Gastrocnemius medialis (tissue), 4 donors: ENCODE measurements at regions not wholly inside any gene's neighbourhood (a gene's known extent, or its start where the extent isn't known, plus 50 kb on each side); places are given as distances from the start of the nearest gene placed in this dataset.

Experiments
- ATAC-seq, 2 donors: fragments of 150-250 bp; one replicate each; pipeline ENCODE4 v1.9.1; 2016
- DNase-seq, 2 donors: peaks; one replicate each; pipeline ENCODE4 v3.0.0-alpha.2; 2019
- H3K27ac ChIP-seq, 4 donors: fragments of 200-600 bp; sonication (generic); 1 replicate in 1 of 4; 2 replicates in 3 of 4; pipeline ENCODE4 v1.5.1; 2016 to 2018; ENCODE audit warnings: mild to moderate bottlenecking in 2 of 4, moderate library complexity in 1 of 4
- H3K27me3 ChIP-seq, 3 donors: fragments of 200-600 bp; sonication (generic) in 2 of 3; 1 replicate in 1 of 3; 2 replicates in 2 of 3; pipeline versions ENCODE4 v1.5.1 to v1.6.0; 2016 to 2019; ENCODE audit warnings: mild to moderate bottlenecking in 1 of 3, moderate library complexity in 1 of 3
- H3K36me3 ChIP-seq, 2 donors: fragments of 200-600 bp; sonication (generic) in 1 of 2; one replicate each; pipeline ENCODE4 v1.5.1; 2017 to 2018
- H3K4me1 ChIP-seq, 2 donors: fragments of 200-600 bp; sonication (generic) in 1 of 2; one replicate each; pipeline ENCODE4 v1.5.1; 2016 to 2017; ENCODE audit warnings: mild to moderate bottlenecking in 2 of 2
- H3K4me3 ChIP-seq, 4 donors: fragments of 200-600 bp; sonication (generic) in 3 of 4; 1 replicate in 1 of 4; 2 replicates in 3 of 4; pipeline ENCODE4 v1.5.1; 2016 to 2019; ENCODE audit warnings: mild to moderate bottlenecking in 2 of 4
- H3K9me3 ChIP-seq, 3 donors: fragments of 200-600 bp; sonication (generic) in 2 of 3; 1 replicate in 1 of 3; 2 replicates in 2 of 3; pipeline ENCODE4 v1.5.1; 2016 to 2019
- CTCF ChIP-seq, 5 experiments: fragments of 450-650 bp in 3 of 5; fragments of 200-600 bp in 2 of 5; sonication (generic) in 2 of 5; IDR thresholded peaks in 4 of 5; conservative IDR thresholded peaks in 1 of 5; 1 replicate in 4 of 5; 2 replicates in 1 of 5; pipeline ENCODE4 v1.5.1; 2016 to 2019; ENCODE audit warnings: antibody characterized with exemption in 5 of 5, mild to moderate bottlenecking in 3 of 5, moderate library complexity in 3 of 5
- POLR2A ChIP-seq, 2 donors: fragments of 450-650 bp; IDR thresholded peaks; one replicate each; pipeline ENCODE4 v1.6.1; 2017; ENCODE audit warnings: antibody characterized with exemption in 2 of 2, mild to moderate bottlenecking in 2 of 2, moderate library complexity in 2 of 2
- in situ Hi-C, 4 donors: fragments of 200-750 bp; cut with MboI; loops; one replicate each; pipeline versions ENCODE4 v1.15.0 to v1.8.0; 2017; ENCODE audit warnings: low sequenced_read_pairs in 4 of 4
- intact Hi-C: fragments of 100-400 bp; cut with DNase I; formaldehyde crosslinking; loops from one replicate; pipeline ENCODE4 v1.15.1; 2023; ENCODE audit warnings: low total_unique reads

- DNase-seq (no peak), ATAC-seq (no peak)
- in situ Hi-C loops (no loop called here), intact Hi-C loops (no loop called here)
- TF ChIP-seq POLR2A (IDR thresholded peaks at IDR 0.05) = no peak
- TF ChIP-seq CTCF (IDR thresholded peaks at IDR 0.05 in 4 of 5, conservative IDR thresholded peaks at IDR 0.05 in 1 of 5) = no peak
- H3K4me3 ChIP-seq = no peak overlapping the region
- H3K27ac ChIP-seq = no peak overlapping the region
- H3K36me3 ChIP-seq = no peaks in the 10 kb centered on the region
- no peaks in the 10 kb centered on the region for H3K27me3 ChIP-seq
- H3K4me1 ChIP-seq = no peaks in the 10 kb centered on the region
- no peaks in the 10 kb centered on the region for H3K9me3 ChIP-seq
Measured at GRCh38 chr6:119980802-119981201, 631.2 kb upstream of the MAN1A1 start.

GRCh38 chr6:119979862-119980261 is 630.3 kb upstream of the MAN1A1 start:
- intact Hi-C loops (no loop called here), in situ Hi-C loops (no loop called here)
- Histone ChIP-seq H3K27me3 (no peaks in the 10 kb centered on the region), H3K4me3 (no peak overlapping the region), H3K36me3 (no peaks in the 10 kb centered on the region), H3K9me3 (no peaks in the 10 kb centered on the region), H3K4me1 (no peaks in the 10 kb centered on the region), H3K27ac (no peak overlapping the region)
- DNase-seq (no peak), ATAC-seq (no peak)
- TF ChIP-seq POLR2A (IDR thresholded peaks at IDR 0.05) (no peak), CTCF (IDR thresholded peaks at IDR 0.05 in 4 of 5, conservative IDR thresholded peaks at IDR 0.05 in 1 of 5) (no peak)

GRCh38 chr6:119978274-119978889 is 628.8 kb upstream of the MAN1A1 start:
- Histone ChIP-seq H3K9me3 (no peaks in the 10 kb centered on the region), H3K27ac (no peak overlapping the region), H3K27me3 (no peaks in the 10 kb centered on the region), H3K4me1 (no peaks in the 10 kb centered on the region), H3K4me3 (no peak overlapping the region), H3K36me3 (no peaks in the 10 kb centered on the region)
- DNase-seq = no peak
- in situ Hi-C loops (no loop called here), intact Hi-C loops (no loop called here)
- TF ChIP-seq CTCF (IDR thresholded peaks at IDR 0.05 in 4 of 5, conservative IDR thresholded peaks at IDR 0.05 in 1 of 5) (peak in 1 of 5 experiments; percentile 9), POLR2A (IDR thresholded peaks at IDR 0.05) (no peak)
- no peak for ATAC-seq

- Histone ChIP-seq H3K27ac (no peak overlapping the region), H3K36me3 (no peaks in the 10 kb centered on the region), H3K4me3 (no peak overlapping the region), H3K4me1 (no peaks in the 10 kb centered on the region), H3K27me3 (no peaks in the 10 kb centered on the region), H3K9me3 (no peaks in the 10 kb centered on the region)
- intact Hi-C loops = no loop called here
- ATAC-seq (no peak), DNase-seq (no peak)
- TF ChIP-seq CTCF (IDR thresholded peaks at IDR 0.05 in 4 of 5, conservative IDR thresholded peaks at IDR 0.05 in 1 of 5) (no peak), POLR2A (IDR thresholded peaks at IDR 0.05) (no peak)
- in situ Hi-C loops = no loop called here
Measured at GRCh38 chr6:119974430-119975159, 625.0 kb upstream of the MAN1A1 start.
